Stomach (tissue), 8 donors: ENCODE measurements at regions not wholly inside any gene's neighbourhood (a gene's known extent, or its start where the extent isn't known, plus 50 kb on each side); places are given as distances from the start of the nearest gene placed in this dataset.
A peak's percentile ranks its signal among the peaks of the same experiment; 100 is the strongest.

Experiments
- DNase-seq, 2 donors: peaks; one replicate each; pipeline versions ENCODE4 v3.0.0 to v3.0.0-alpha.2; 2013 to 2019
- H3K27ac ChIP-seq, 5 donors: fragments of 200-600 bp in 4 of 5; sonication (generic) in 4 of 5; one replicate each; pipeline ENCODE4 v1.5.1; 2013 to 2019; ENCODE audit warnings: mild to moderate bottlenecking in 1 of 5, moderate library complexity in 1 of 5
- H3K27me3 ChIP-seq, 3 donors: fragments of 200-600 bp; sonication (generic); one replicate each; pipeline ENCODE4 v1.5.1; 2017 to 2019; ENCODE audit warnings: mixed run types in 1 of 3
- H3K36me3 ChIP-seq, 4 donors: fragments of 200-600 bp; sonication (generic); 1 replicate in 3 of 4; 2 replicates in 1 of 4; pipeline ENCODE4 v1.5.1; 2016 to 2019
- H3K4me1 ChIP-seq, 4 donors: fragments of 200-600 bp; sonication (generic); one replicate each; pipeline ENCODE4 v1.5.1; 2016 to 2019
- H3K4me3 ChIP-seq, 4 donors: fragments of 200-600 bp; sonication (generic) in 3 of 4; one replicate each; pipeline ENCODE4 v1.5.1; 2016 to 2019; ENCODE audit warnings: mild to moderate bottlenecking in 1 of 4
- H3K9me3 ChIP-seq, 4 donors: fragments of 200-600 bp; sonication (generic); one replicate each; pipeline ENCODE4 v1.5.1; 2016 to 2019
- CTCF ChIP-seq, 7 experiments: fragments of 450-650 bp in 4 of 7; fragments of 200-600 bp in 3 of 7; sonication (generic) in 3 of 7; IDR thresholded peaks; one replicate each; pipeline ENCODE4 v1.5.1; 2016 to 2019; ENCODE audit warnings: antibody characterized with exemption in 7 of 7, control low read depth in 2 of 7, mild to moderate bottlenecking in 1 of 7
- EP300 ChIP-seq: sonication (generic); formaldehyde crosslinking; IDR thresholded peaks from one replicate; pipeline ENCODE4 v1.6.1; 2017; ENCODE audit warnings: antibody characterized with exemption
- POLR2A ChIP-seq, 4 donors: fragments of 450-650 bp; IDR thresholded peaks; one replicate each; pipeline ENCODE4 v1.6.1; 2016; ENCODE audit warnings: antibody characterized with exemption in 4 of 4, control low read depth in 2 of 4, mild to moderate bottlenecking in 1 of 4, moderate library complexity in 1 of 4
- POLR2AphosphoS5 ChIP-seq, 3 donors: sonication (generic); formaldehyde crosslinking; IDR thresholded peaks; one replicate each; pipeline ENCODE4 v1.6.1; 2016; ENCODE audit warnings: antibody characterized with exemption in 3 of 3
- WGBS, 5 donors: extraction: QIAGEN DNeasy Blood & Tissue Kit in 3 of 5; methylation state at CpG; one replicate each; pipeline versions ENCODE4 v1.1.5 to v1.1.7; 2013 to 2018; 5-methylcytosine and 5-hydroxymethylcytosine counted together
- intact Hi-C: fragments of 100-400 bp; cut with DNase I; formaldehyde crosslinking; loops from one replicate; pipeline ENCODE4 v1.15.1; 2023; ENCODE audit warnings: low total_unique reads
- donor health status: healthy with polysubstance abuse.
- donor health status: Bipolar disorder and iron deficiency.
- donor health status: healthy.

- WGBS, 5 donors, result 8 to 24% (median 13%) methylated on average over 1 of the region's 1 CpG; no CpG with 5 or more reads in 1 of the 5 donors
- TF ChIP-seq EP300 (no peak), POLR2AphosphoS5 (IDR thresholded peaks at IDR 0.05) (no peak), CTCF (IDR thresholded peaks at IDR 0.05) (no peak), POLR2A (IDR thresholded peaks at IDR 0.05) (no peak)
- Histone ChIP-seq H3K27ac (no peak overlapping the region), H3K27me3 (peaks cover 0 to 16% (median 3%) of the 10 kb centered on the region in 3 donors), H3K36me3 (no peaks in the 10 kb centered on the region), H3K4me1 (peaks cover 0 to 5% (median 0%) of the 10 kb centered on the region in 4 donors), H3K9me3 (no peaks in the 10 kb centered on the region), H3K4me3 (no peak overlapping the region)
- DNase-seq, result peak in 1 of 2 donors; percentile 35
- intact Hi-C loops, result no loop called here
Observed at GRCh38 chr17:33602981-33603380, 309.9 kb upstream of the ASIC2 start.

GRCh38 chr17:33603789-33604188, 310.7 kb upstream of the ASIC2 start:
- Histone ChIP-seq H3K4me1 (peaks cover 0 to 5% (median 0%) of the 10 kb centered on the region in 4 donors), H3K27me3 (peaks cover 0 to 16% (median 3%) of the 10 kb centered on the region in 3 donors), H3K36me3 (no peaks in the 10 kb centered on the region), H3K4me3 (no peak overlapping the region), H3K9me3 (no peaks in the 10 kb centered on the region), H3K27ac (no peak overlapping the region)
- 26 to 65% (median 31%) methylated on average over 2 of the region's 2 CpGs for WGBS, 5 donors
- DNase-seq, result peak in 1 of 2 donors; percentile 19
- intact Hi-C loops, result no loop called here
- TF ChIP-seq POLR2AphosphoS5 (IDR thresholded peaks at IDR 0.05) (no peak), CTCF (IDR thresholded peaks at IDR 0.05) (no peak), POLR2A (IDR thresholded peaks at IDR 0.05) (no peak), EP300 (no peak)

- Histone ChIP-seq H3K27ac (no peak overlapping the region), H3K9me3 (peaks cover 0 to 4% (median 0%) of the 10 kb centered on the region in 4 donors), H3K4me1 (no peaks in the 10 kb centered on the region), H3K27me3 (peaks cover 0 to 5% (median 3%) of the 10 kb centered on the region in 3 donors), H3K4me3 (no peak overlapping the region), H3K36me3 (no peaks in the 10 kb centered on the region)
- 0 to 67% (median 45%) methylated on average over 1 of the region's 1 CpG for WGBS, 5 donors
- no peak for TF ChIP-seq EP300
- TF ChIP-seq CTCF (IDR thresholded peaks at IDR 0.05), result no peak
- no peak for TF ChIP-seq POLR2AphosphoS5 (IDR thresholded peaks at IDR 0.05)
- TF ChIP-seq POLR2A (IDR thresholded peaks at IDR 0.05), result no peak
- no peak for DNase-seq
- intact Hi-C loops, result no loop called here
Observed at GRCh38 chr17:33611532-33611931, 318.4 kb upstream of the ASIC2 start.

GRCh38 chr17:33615861-33616260, 322.8 kb upstream of the ASIC2 start:
- Histone ChIP-seq H3K9me3 (peaks cover 0 to 4% (median 0%) of the 10 kb centered on the region in 4 donors), H3K27me3 (no peaks in the 10 kb centered on the region), H3K4me3 (no peak overlapping the region), H3K4me1 (no peaks in the 10 kb centered on the region), H3K27ac (no peak overlapping the region), H3K36me3 (no peaks in the 10 kb centered on the region)
- no peak for DNase-seq
- intact Hi-C loops, result no loop called here
- WGBS, 5 donors, result 12 to 31% (median 22%) methylated on average over 3 of the region's 3 CpGs
- TF ChIP-seq POLR2A (IDR thresholded peaks at IDR 0.05) (no peak), POLR2AphosphoS5 (IDR thresholded peaks at IDR 0.05) (no peak), CTCF (IDR thresholded peaks at IDR 0.05) (no peak), EP300 (no peak)
